A673 (cell line): ENCODE measurements at regions not wholly inside any gene's neighbourhood (a gene's known extent, or its start where the extent isn't known, plus 50 kb on each side); places are given as distances from the start of the nearest gene placed in this dataset.

Experiments
- BruUV-seq: library from RNA; stranded (reverse); fragments of 400-500 nt; replicated peaks from 2 replicates; lab custom pipeline; 2021; lab: Mats Ljungman, UMichigan
- CTCF ChIA-PET: fragments of 300-600 bp; sonication (Branson Sonifier 250); formaldehyde crosslinking; loops from one replicate; lab custom pipeline; 2022; ENCODE audit warnings: antibody characterized with exemption; lab: Charles Lee
- POLR2A ChIA-PET: fragments of 300-600 bp; sonication (Branson Sonifier 250); formaldehyde crosslinking; loops from one replicate; lab custom pipeline; 2022; ENCODE audit warnings: antibody characterized with exemption; ENCODE audit not compliant: low non-redundant PET; lab: Charles Lee
- DNase-seq: peaks from one replicate; pipeline ENCODE4 v3.0.0-alpha.2; 2015; ENCODE audit warnings: low spot score
- H3K27ac ChIP-seq: fragments of 200-600 bp; sonication (generic); 2 replicates; pipeline ENCODE4 v1.5.1; 2016; ENCODE audit warnings: mixed run types, low read depth, mild to moderate bottlenecking, mixed read lengths, antibody characterized with exemption, low read length; ENCODE audit not compliant: poor library complexity, severe bottlenecking
- H3K27me3 ChIP-seq: fragments of 200-600 bp; sonication (generic); replicated peaks from 2 replicates; pipeline ENCODE4 v1.6.1; 2017; ENCODE audit warnings: mixed run types, low read depth, mild to moderate bottlenecking, mixed read lengths, antibody characterized with exemption, low read length; ENCODE audit not compliant: insufficient read depth, poor library complexity
- H3K36me3 ChIP-seq: fragments of 200-600 bp; sonication (generic); 2 replicates; pipeline ENCODE4 v1.6.1; 2016; ENCODE audit warnings: mixed run types, mild to moderate bottlenecking, mixed read lengths, antibody characterized with exemption, low read length; ENCODE audit not compliant: insufficient read depth, poor library complexity, severe bottlenecking
- H3K4me1 ChIP-seq: fragments of 200-600 bp; sonication (generic); 2 replicates; pipeline ENCODE4 v1.6.1; 2017; ENCODE audit warnings: mixed run types, mild to moderate bottlenecking, mixed read lengths, antibody characterized with exemption, low read length; ENCODE audit not compliant: insufficient read depth, poor library complexity, severe bottlenecking
- H3K4me3 ChIP-seq: fragments of 200-600 bp; sonication (generic); 2 replicates; pipeline ENCODE4 v1.5.1; 2016; ENCODE audit warnings: low read depth, mixed run types, mild to moderate bottlenecking, mixed read lengths, low read length; ENCODE audit not compliant: poor library complexity, severe bottlenecking
- H3K9me3 ChIP-seq: fragments of 200-600 bp; sonication (generic); 2 replicates; pipeline ENCODE4 v1.6.1; 2016; ENCODE audit warnings: mixed run types, low read depth, mild to moderate bottlenecking, mixed read lengths, antibody characterized with exemption, low read length; ENCODE audit not compliant: poor library complexity, severe bottlenecking
- CTCF ChIP-seq: fragments of 300-800, 200-600 bp; sonication (generic); conservative IDR thresholded peaks from 2 replicates; pipeline ENCODE4 v1.5.1; 2017; ENCODE audit warnings: low read depth, mild to moderate bottlenecking, antibody characterized with exemption, low read length, moderate library complexity, mixed read lengths
- EZH2 ChIP-seq: fragments of 200-600 bp; sonication (generic); IDR thresholded peaks from 2 replicates; pipeline ENCODE4 v1.6.1; 2017; ENCODE audit warnings: borderline replicate concordance, low read depth, mild to moderate bottlenecking, mixed read lengths, antibody characterized with exemption, low read length; ENCODE audit not compliant: poor library complexity, severe bottlenecking
- intact Hi-C: fragments of 100-400 bp; cut with micrococcal nuclease; formaldehyde crosslinking; loops from one replicate; pipeline ENCODE4 v1.10.0; 2022; ENCODE audit not compliant: unreplicated experiment

GRCh38 chr16:50916040-50916439 lies 174.2 kb downstream of the CYLD start:
- CTCF ChIA-PET = no interaction called here
- Histone ChIP-seq H3K27me3 (peaks cover 86% of the 10 kb centered on the region), H3K36me3 (no peaks in the 10 kb centered on the region), H3K4me3 (no peak overlapping the region), H3K27ac (no peak overlapping the region), H3K9me3 (no peaks in the 10 kb centered on the region), H3K4me1 (no peaks in the 10 kb centered on the region)
- no peak for TF ChIP-seq EZH2
- TF ChIP-seq CTCF = no peak
- DNase-seq = no peak
- no TSS peak for BruUV-seq
- POLR2A ChIA-PET = no interaction called here
- intact Hi-C loops = no loop called here

- BruUV-seq = no TSS peak
- Histone ChIP-seq H3K4me1 (no peaks in the 10 kb centered on the region), H3K27me3 (peaks cover 90% of the 10 kb centered on the region), H3K4me3 (no peak overlapping the region), H3K36me3 (no peaks in the 10 kb centered on the region), H3K9me3 (no peaks in the 10 kb centered on the region), H3K27ac (no peak overlapping the region)
- DNase-seq = no peak
- ChIA-PET CTCF (no interaction called here), POLR2A (no interaction called here)
- TF ChIP-seq EZH2 (no peak), CTCF (no peak)
- intact Hi-C loops = no loop called here
Observed at GRCh38 chr16:50915120-50915519, 173.2 kb downstream of the CYLD start.

GRCh38 chr16:50910736-50911100 lies 168.8 kb downstream of the CYLD start:
- Histone ChIP-seq H3K27me3 (peaks cover 61% of the 10 kb centered on the region), H3K36me3 (no peaks in the 10 kb centered on the region), H3K4me3 (no peak overlapping the region), H3K4me1 (no peaks in the 10 kb centered on the region), H3K27ac (no peak overlapping the region), H3K9me3 (no peaks in the 10 kb centered on the region)
- ChIA-PET POLR2A (no interaction called here), CTCF (no interaction called here)
- peak; percentile 4 for DNase-seq
- no TSS peak for BruUV-seq
- TF ChIP-seq EZH2 (no peak), CTCF (no peak)
- intact Hi-C loops = no loop called here
